Neural cell (in vitro differentiated cells): ENCODE measurements at regions not wholly inside any gene's neighbourhood (a gene's known extent, or its start where the extent isn't known, plus 50 kb on each side); places are given as distances from the start of the nearest gene placed in this dataset.
"Not testable (repeated sequence)": the region's sequence is repeated elsewhere in the genome, so short reads cannot be mapped to it uniquely, and the experiment has no call there.

Experiments
- CTCF ChIP-seq: fragments of 450-650 bp; IDR thresholded peaks from 2 replicates; pipeline ENCODE4 v1.5.1; 2014; ENCODE audit warnings: antibody characterized with exemption, mild to moderate bottlenecking, moderate library complexity; ENCODE audit not compliant: poor library complexity, severe bottlenecking
- EP300 ChIP-seq: fragments of 450-650 bp; conservative IDR thresholded peaks from 2 replicates; pipeline ENCODE4 v1.6.1; 2014; ENCODE audit warnings: antibody characterized with exemption, mild to moderate bottlenecking, moderate library complexity; ENCODE audit not compliant: poor library complexity, severe bottlenecking
- EZH2 ChIP-seq: fragments of 200-600, 300-800 bp; shearing (Covaris generic), sonication (generic); IDR thresholded peaks from 2 replicates; pipeline ENCODE4 v1.6.1; 2014; ENCODE audit warnings: antibody characterized with exemption, low read length, borderline replicate concordance, mild to moderate bottlenecking; ENCODE audit not compliant: insufficient read depth, poor library complexity, severe bottlenecking
- MXI1 ChIP-seq: fragments of 450-650 bp; conservative IDR thresholded peaks from 2 replicates; pipeline ENCODE4 v1.6.1; 2014; ENCODE audit warnings: antibody characterized with exemption, mild to moderate bottlenecking; ENCODE audit not compliant: poor library complexity, severe bottlenecking
- POLR2AphosphoS5 ChIP-seq: IDR thresholded peaks from 2 replicates; pipeline ENCODE4 v1.6.1; 2012
- RAD21 ChIP-seq: fragments of 450-650 bp; conservative IDR thresholded peaks from 2 replicates; pipeline ENCODE4 v1.6.1; 2014; ENCODE audit warnings: antibody characterized with exemption, mild to moderate bottlenecking, moderate library complexity
- REST ChIP-seq: IDR thresholded peaks from 2 replicates; pipeline ENCODE4 v1.6.1; 2012; ENCODE audit warnings: borderline replicate concordance
- SMC3 ChIP-seq: fragments of 450-650 bp; conservative IDR thresholded peaks from 2 replicates; pipeline ENCODE4 v1.6.1; 2014; ENCODE audit warnings: antibody characterized with exemption, mild to moderate bottlenecking, moderate library complexity; ENCODE audit not compliant: poor library complexity

GRCh38 chr11:49783841-49784240 lies 168.3 kb upstream of the OR4C13 start:
- TF ChIP-seq CTCF, POLR2AphosphoS5, EZH2, REST, RAD21, MXI1, SMC3, EP300: not testable (repeated sequence)
